NB4 (cell line): ENCODE measurements at regions not wholly inside any gene's neighbourhood (a gene's known extent, or its start where the extent isn't known, plus 50 kb on each side); places are given as distances from the start of the nearest gene placed in this dataset.

Experiments used
- DNase-seq: peaks from one replicate; pipeline ENCODE4 v3.0.0; 2010; ENCODE audit warnings: low read depth
- H3K4me3 ChIP-seq: one replicate; pipeline ENCODE4 v1.5.1; 2011; ENCODE audit warnings: mild to moderate bottlenecking, low read depth, low read length, moderate library complexity
- MYC ChIP-seq: IDR thresholded peaks from 2 replicates; pipeline ENCODE4 v1.6.1; 2011; ENCODE audit warnings: low read depth, low read length
- POLR2A ChIP-seq: IDR thresholded peaks from 2 replicates; pipeline ENCODE4 v1.6.1; 2011; ENCODE audit warnings: mild to moderate bottlenecking; ENCODE audit not compliant: insufficient read length; ENCODE audit errors: extremely low read depth
- TF ChIP-seq, protein P1 (sequence below): IDR thresholded peaks from 2 replicates; pipeline ENCODE4 v1.6.1; 2011; ENCODE audit warnings: low read depth, low read length
- TF ChIP-seq, protein P2 (sequence below): IDR thresholded peaks from one replicate; pipeline ENCODE4 v1.5.1; 2012; ENCODE audit warnings: low read depth, low read length

DNA sequence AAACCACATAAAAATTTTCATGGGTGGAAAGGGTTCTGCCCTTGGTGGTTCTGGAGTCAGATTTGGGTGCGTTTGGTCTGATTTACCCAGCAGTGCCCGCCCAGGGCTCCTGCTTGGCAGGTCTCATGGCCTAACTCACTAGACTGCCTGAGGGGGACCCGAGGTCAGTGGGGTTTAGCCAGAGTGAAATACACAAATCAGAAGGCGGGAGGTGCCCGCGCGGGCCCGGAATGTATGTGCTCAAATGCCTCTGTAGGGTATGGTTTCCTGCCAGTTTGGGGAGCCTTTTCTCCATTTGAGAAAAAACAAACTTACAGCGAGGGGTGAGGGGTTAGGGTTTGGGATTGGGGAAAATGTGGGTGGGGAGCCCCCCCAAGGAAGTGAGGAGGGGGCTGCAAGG is 70.9 kb upstream of the POLG start:
- no peak for TF ChIP-seq POLR2A
- no peak for TF ChIP-seq MYC
- TF ChIP-seq, protein P1, sequence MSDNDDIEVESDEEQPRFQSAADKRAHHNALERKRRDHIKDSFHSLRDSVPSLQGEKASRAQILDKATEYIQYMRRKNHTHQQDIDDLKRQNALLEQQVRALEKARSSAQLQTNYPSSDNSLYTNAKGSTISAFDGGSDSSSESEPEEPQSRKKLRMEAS, result no peak
- TF ChIP-seq, protein P2, sequence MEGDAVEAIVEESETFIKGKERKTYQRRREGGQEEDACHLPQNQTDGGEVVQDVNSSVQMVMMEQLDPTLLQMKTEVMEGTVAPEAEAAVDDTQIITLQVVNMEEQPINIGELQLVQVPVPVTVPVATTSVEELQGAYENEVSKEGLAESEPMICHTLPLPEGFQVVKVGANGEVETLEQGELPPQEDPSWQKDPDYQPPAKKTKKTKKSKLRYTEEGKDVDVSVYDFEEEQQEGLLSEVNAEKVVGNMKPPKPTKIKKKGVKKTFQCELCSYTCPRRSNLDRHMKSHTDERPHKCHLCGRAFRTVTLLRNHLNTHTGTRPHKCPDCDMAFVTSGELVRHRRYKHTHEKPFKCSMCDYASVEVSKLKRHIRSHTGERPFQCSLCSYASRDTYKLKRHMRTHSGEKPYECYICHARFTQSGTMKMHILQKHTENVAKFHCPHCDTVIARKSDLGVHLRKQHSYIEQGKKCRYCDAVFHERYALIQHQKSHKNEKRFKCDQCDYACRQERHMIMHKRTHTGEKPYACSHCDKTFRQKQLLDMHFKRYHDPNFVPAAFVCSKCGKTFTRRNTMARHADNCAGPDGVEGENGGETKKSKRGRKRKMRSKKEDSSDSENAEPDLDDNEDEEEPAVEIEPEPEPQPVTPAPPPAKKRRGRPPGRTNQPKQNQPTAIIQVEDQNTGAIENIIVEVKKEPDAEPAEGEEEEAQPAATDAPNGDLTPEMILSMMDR, result no peak
- no peak for DNase-seq
- H3K4me3 ChIP-seq, result no peak overlapping the region

GRCh38 chr15:89404023-89404422 is 69.4 kb upstream of the POLG start:
- H3K4me3 ChIP-seq, result no peak overlapping the region
- TF ChIP-seq, protein P2, result no peak
- TF ChIP-seq POLR2A (no peak), MYC (no peak)
- TF ChIP-seq, protein P1, result no peak
- no peak for DNase-seq

GRCh38 chr15:89402518-89402805 is 67.8 kb upstream of the POLG start:
- no peak for DNase-seq
- H3K4me3 ChIP-seq, result no peak overlapping the region
- TF ChIP-seq POLR2A (no peak), MYC (no peak)
- TF ChIP-seq, protein P2, result no peak
- TF ChIP-seq, protein P1, result no peak

- no peak for TF ChIP-seq MYC
- TF ChIP-seq, protein P1, result no peak
- TF ChIP-seq, protein P2, result no peak
- TF ChIP-seq POLR2A, result no peak
- DNase-seq, result peak; percentile 77
- peak overlapping the region; percentile 32 for H3K4me3 ChIP-seq
These were observed 67.2 kb upstream of the POLG start for GRCh38 chr15:89401631-89402517.

DNA sequence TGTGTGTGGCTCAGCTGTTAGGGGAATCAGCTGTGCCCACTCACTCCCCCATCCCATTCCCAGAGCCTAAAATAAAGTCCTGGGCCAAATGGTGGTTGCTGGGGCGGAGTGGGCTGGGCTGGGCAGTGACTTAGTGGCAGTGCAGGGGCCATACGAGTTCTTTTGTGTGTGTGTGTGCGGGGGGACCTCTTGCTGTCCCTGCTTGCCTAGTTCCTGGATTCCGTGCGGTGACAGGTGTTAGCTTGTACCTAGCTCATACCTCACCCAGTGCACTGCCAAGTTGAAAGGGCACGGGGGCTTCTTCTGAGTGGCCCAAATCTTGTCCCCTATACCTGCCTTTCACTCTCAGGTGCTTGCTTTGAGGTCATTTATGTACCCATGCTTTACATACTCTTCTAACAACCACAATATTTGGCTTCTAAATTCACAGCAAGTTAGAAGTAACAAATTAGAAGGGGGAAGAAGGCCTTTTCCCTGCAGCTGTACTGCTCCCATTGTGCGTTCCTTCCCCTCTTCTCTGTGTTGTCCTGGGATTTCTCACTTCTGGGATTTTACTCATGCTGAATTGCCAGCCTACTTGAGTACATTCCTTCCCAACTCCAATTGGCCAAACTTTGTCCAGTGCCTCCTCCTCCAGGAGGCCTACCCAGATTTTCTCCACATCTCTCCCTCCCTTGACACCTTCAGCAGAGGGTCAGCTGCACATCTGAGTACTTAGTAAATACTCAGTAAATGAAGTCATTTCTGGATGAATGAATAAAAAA is 66.3 kb upstream of the POLG start:
- DNase-seq, result no peak
- TF ChIP-seq POLR2A, result no peak
- TF ChIP-seq, protein P2, result no peak
- no peak for TF ChIP-seq MYC
- TF ChIP-seq, protein P1, result no peak
- no peak overlapping the region for H3K4me3 ChIP-seq
